ENCODE measurements at regions not wholly inside any gene's neighbourhood (a gene's known extent, or its start where the extent isn't known, plus 50 kb on each side); places are given as distances from the start of the nearest gene placed in this dataset.
"Not testable (repeated sequence)": the region's sequence is repeated elsewhere in the genome, so short reads cannot be mapped to it uniquely, and the experiment has no call there.

- peak overlapping the region; percentile 65 for H3K27ac ChIP-seq
- DNase-seq (ENCODE audit: low read depth, low spot score): peak; percentile 48
These were observed 56.6 kb upstream of the SLC2A1 start for GRCh38 chr1:43015269-43015668.

- DNase-seq (ENCODE audit: low read depth, low spot score): not testable (repeated sequence)
- H3K27ac ChIP-seq: peak overlapping the region; percentile 65
These were observed 55.9 kb upstream of the SLC2A1 start for GRCh38 chr1:43014579-43014978.

DNA sequence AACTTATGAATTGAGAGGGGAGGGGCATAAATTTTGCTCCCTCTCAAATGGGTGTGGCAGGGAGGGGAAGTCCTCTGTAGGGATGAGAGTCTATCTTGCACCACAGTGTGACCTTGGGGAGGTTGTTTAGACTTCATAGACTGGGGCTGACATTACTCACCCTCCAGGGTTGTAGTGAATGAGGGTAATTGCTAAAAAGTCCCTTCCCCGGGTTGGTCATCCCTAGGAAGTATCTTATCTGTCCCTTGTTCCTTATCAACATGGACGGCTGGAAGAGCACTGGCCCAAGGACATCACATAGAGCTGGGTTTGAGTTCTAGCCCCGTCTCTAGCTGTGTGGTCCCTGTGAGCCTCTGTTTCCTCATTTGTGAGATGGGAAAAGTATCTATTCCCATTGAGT, 52.4 kb upstream of the SLC2A1 start:
- DNase-seq (ENCODE audit: low read depth, low spot score): no peak
- no peak overlapping the region for H3K27ac ChIP-seq

DNA sequence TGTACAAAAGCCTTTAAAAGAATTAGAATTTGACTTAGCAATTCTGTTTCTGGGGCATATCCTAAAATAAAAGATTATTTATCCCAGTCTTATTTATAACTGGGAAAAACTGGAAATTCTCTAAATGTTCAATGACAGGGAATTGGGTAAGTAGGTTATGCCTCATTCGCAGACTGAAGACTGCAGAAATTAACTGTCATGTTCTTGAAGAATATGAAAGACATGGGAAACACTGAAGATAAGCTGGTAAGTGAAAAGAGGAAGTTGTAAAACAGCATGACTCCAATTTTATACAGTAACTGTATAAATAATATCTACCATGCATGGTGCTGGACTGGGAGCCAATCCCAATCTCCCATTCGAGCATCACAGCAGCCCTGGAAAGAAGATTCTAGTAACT, 50.6 kb upstream of the SLC2A1 start:
- no peak for DNase-seq (ENCODE audit: low read depth, low spot score)
- H3K27ac ChIP-seq: no peak overlapping the region

DNA sequence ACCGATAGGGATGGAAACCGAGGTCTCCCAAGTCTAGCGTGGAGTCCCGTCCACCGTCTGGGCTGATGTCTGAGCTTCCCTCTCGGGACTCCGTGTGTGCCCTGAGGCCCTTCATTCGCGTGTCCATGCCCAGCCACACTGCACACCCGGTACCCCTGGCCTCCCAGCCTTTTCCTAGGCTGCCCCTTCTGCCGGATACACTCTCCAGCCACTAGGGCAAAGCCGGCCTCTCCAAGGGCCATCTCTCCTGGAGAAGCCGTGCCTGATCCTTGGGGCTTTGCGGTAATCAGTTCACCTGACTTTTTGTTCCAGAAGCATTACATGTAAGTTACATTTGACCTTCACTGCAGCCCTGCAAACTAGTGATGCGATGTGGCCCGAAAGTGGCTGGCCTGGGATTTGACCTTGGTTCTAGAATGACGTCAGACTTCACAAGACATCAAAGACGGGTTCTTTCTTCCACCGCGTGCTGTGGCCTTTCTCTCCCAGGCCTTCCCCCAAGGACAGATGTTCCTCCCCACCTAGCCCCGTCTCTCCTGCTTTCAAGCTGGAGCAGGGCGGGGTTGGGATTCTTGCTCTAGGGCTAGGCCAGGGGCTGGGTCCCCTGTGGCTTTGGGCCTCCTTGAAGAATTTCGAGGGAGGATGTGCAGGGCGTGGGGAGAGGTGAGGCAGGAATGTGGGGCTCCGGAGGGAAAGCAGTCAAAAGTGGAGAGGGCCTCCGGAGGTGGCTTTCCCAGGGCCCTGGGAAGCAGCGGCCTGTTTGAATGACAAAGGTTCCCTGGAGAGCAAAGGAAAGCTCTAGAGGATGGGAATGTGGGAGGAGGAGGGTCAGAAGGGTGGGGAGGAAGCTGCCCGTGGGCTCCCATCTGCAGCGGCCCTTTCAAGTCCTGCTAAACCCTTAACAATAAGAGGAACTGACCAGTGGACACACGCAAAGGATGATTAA, 49.7 kb upstream of the SLC2A1 start:
- H3K27ac ChIP-seq: no peak overlapping the region

More for the DNA sequence above, 49.7 kb upstream of the SLC2A1 start:
- DNase-seq (ENCODE audit: low read depth, low spot score): no peak

All from epithelial cell of prostate (primary cell).